Esophagus squamous epithelium (tissue), 4 donors: ENCODE measurements at regions not wholly inside any gene's neighbourhood (a gene's known extent, or its start where the extent isn't known, plus 50 kb on each side); places are given as distances from the start of the nearest gene placed in this dataset.

Experiments used
- CTCF ChIP-seq, 6 experiments: fragments of 450-650 bp in 4 of 6; fragments of 200-600 bp in 2 of 6; sonication (generic) in 2 of 6; IDR thresholded peaks; one replicate each; pipeline ENCODE4 v1.5.1; 2016 to 2019; ENCODE audit warnings: antibody characterized with exemption in 6 of 6, mild to moderate bottlenecking in 4 of 6, moderate library complexity in 4 of 6
- POLR2A ChIP-seq, 4 donors: fragments of 450-650 bp; IDR thresholded peaks; one replicate each; pipeline ENCODE4 v1.6.1; 2017; ENCODE audit warnings: antibody characterized with exemption in 4 of 4, mild to moderate bottlenecking in 4 of 4, moderate library complexity in 3 of 4

GRCh38 chr3:145182196-145182911 lies 978.6 kb downstream of the PLOD2 start:
- no peak for TF ChIP-seq CTCF (IDR thresholded peaks at IDR 0.05)
- TF ChIP-seq POLR2A (IDR thresholded peaks at IDR 0.05), result no peak
